RWPE1 (cell line): ENCODE measurements at regions not wholly inside any gene's neighbourhood (a gene's known extent, or its start where the extent isn't known, plus 50 kb on each side); places are given as distances from the start of the nearest gene placed in this dataset.

Experiments
- CTCF ChIA-PET: fragments of 350-600 bp; sonication (Branson Sonifier 250); formaldehyde crosslinking; extraction: SDS; loops from one replicate; lab custom pipeline; 2021; lab: Yijun Ruan, JAX
- POLR2A ChIA-PET: fragments of 400-600 bp; formaldehyde crosslinking; extraction: SDS; loops from one replicate; lab custom pipeline; 2020; ENCODE audit warnings: antibody characterized with exemption; ENCODE audit not compliant: low non-redundant PET; lab: Yijun Ruan, JAX
- DNase-seq: peaks from one replicate; pipeline ENCODE4 v3.0.0; 2012; ENCODE audit warnings: low spot score
- H3K27ac ChIP-seq: fragments of 450-650 bp; 2 replicates; pipeline ENCODE4 v1.5.1; 2017
- TF ChIP-seq, protein P1 (sequence below): fragments of 450-650 bp; conservative IDR thresholded peaks from 2 replicates; pipeline ENCODE4 v1.5.1; 2017; ENCODE audit warnings: low read depth, mild to moderate bottlenecking

DNA sequence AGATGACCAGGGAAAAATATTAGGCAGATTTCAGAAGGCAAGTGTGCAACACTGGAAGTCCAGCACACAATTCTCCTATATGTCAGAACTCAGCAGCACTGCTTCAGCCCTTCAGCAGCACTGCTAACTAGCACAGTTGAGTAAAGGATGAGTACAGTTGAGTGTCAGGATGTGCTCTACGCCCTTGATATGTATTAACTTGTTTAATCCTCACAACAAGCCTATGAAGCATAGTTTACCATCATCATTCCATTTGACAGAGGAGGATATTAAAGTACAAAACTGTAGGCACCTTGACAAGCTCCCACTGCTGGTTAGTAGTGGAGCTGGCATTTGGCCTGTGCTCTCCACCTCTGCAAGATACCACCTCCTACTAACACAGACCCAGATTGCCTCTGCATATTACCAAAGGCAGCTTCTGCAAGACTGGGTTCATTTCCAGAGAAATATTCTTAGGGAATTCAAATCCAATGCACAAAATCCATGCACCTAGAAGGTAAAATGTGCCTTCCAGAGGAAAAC, 230.8 kb downstream of the ANAPC1 start:
- TF ChIP-seq, protein P1, sequence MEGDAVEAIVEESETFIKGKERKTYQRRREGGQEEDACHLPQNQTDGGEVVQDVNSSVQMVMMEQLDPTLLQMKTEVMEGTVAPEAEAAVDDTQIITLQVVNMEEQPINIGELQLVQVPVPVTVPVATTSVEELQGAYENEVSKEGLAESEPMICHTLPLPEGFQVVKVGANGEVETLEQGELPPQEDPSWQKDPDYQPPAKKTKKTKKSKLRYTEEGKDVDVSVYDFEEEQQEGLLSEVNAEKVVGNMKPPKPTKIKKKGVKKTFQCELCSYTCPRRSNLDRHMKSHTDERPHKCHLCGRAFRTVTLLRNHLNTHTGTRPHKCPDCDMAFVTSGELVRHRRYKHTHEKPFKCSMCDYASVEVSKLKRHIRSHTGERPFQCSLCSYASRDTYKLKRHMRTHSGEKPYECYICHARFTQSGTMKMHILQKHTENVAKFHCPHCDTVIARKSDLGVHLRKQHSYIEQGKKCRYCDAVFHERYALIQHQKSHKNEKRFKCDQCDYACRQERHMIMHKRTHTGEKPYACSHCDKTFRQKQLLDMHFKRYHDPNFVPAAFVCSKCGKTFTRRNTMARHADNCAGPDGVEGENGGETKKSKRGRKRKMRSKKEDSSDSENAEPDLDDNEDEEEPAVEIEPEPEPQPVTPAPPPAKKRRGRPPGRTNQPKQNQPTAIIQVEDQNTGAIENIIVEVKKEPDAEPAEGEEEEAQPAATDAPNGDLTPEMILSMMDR: no peak
- DNase-seq: no peak
- ChIA-PET POLR2A (no interaction called here), CTCF (interaction anchor here (0.5 kb wide), 1 partner anchor 410 kb away, joined by 3 read pairs; no protein-coding TSS in a partner anchor)
- H3K27ac ChIP-seq: no peak overlapping the region

DNA sequence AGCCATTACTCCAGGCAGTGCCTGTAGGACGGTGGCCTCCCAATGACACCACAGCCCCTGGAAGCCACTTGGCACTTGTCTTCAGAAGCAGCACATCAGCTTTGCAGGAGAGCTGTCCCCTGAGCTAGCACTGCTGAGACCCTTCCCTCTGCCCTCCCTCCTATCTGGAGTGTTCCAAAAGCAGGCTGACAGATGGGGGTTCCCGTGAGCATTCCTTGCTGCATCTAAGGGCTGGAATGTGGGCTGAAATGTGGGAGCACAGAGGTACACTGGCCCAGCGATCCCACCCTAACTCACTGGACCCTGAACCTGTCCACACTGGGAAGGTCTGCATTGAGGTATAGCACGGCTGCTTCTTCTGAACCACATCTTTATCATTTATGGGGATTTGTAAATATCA, 230.1 kb downstream of the ANAPC1 start:
- TF ChIP-seq, protein P1: no peak
- ChIA-PET POLR2A (no interaction called here), CTCF (no interaction called here)
- no peak overlapping the region for H3K27ac ChIP-seq
- no peak for DNase-seq

DNA sequence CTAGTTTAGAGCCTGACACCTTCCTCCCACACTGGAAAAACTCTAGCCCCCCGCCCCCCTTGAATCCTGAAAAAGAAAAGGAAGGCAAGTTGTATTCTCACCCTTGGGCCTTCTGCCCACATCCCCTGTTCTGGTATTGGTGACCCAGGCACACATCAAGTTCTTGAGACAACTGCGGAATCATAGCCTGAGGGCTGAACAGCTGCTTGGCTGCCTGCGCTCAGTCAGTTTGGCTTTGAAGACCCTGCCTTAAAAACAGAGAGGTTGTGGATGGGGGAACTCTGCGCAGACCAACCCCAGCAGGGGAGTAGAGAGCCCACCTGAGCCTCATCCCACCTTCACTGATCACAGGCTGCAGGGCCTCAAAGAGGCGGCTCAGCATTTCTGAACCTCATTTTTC, 229.2 kb downstream of the ANAPC1 start:
- DNase-seq: no peak
- TF ChIP-seq, protein P1: no peak
- H3K27ac ChIP-seq: no peak overlapping the region
- ChIA-PET CTCF (no interaction called here), POLR2A (no interaction called here)

GRCh38 chr2:111656436-111656835, 227.6 kb downstream of the ANAPC1 start:
- TF ChIP-seq, protein P1: no peak
- POLR2A ChIA-PET: no interaction called here

DNA sequence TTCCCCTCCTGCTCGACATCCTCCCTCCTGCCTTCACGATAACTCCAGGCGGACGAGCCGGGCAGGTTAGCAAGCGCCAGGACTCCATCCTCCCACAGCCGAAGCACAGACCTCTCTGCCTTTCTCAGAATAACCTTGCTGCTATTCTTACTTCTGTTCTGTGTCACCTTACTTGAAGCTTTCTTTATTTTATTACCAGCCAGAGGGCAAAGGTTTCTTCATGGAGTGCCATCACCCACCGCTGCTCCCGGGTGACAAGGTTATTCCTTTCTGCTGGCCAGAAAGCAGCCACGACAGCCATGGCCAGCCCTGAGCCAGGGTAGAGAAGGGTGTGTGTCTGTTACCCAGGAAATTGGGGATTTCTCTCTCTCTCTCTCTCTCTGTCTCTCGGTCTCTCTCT, 227.1 kb downstream of the ANAPC1 start:
- POLR2A ChIA-PET: no interaction called here
- TF ChIP-seq, protein P1: no peak
- H3K27ac ChIP-seq: peak overlapping the region; percentile 96
- CTCF ChIA-PET: no interaction called here
- DNase-seq: no peak

More at GRCh38 chr2:111656436-111656835, 227.6 kb downstream of the ANAPC1 start:
- H3K27ac ChIP-seq: peak overlapping the region; percentile 96
- DNase-seq: no peak
- CTCF ChIA-PET: no interaction called here

DNA sequence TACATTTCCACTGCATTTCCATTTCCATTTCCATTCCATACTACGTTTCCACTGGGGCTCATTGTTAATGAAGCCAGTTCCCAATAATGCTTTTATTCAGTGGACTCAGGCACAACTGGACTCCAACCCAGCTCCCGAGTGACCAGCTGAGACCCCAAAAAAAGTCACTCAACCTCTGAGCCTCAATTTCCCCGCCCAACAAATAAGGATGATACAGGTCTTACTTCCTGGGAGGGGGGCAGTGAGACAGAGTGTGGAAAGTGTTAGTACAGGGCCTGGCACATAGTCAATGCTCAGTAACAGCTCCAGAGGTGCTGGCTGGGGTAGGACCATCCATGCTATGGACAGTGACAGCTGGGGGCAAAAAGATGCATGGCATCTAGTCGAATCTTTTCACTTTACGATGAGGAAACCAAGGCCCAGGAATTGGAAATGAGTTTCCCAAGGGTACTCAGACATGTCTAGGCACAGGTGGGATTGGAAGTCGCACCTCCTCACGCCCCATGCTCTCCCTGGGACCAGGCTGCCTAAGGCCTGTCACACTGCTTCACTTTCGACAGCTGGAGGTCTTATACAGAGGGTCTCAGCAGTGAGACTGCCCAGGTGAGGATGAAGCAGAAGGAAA, 226.5 kb downstream of the ANAPC1 start:
- DNase-seq: no peak
- peak overlapping the region; percentile 96 for H3K27ac ChIP-seq
- POLR2A ChIA-PET: no interaction called here
- TF ChIP-seq, protein P1: no peak
- CTCF ChIA-PET: no interaction called here
